ENCODE measurements at regions not wholly inside any gene's neighbourhood (a gene's known extent, or its start where the extent isn't known, plus 50 kb on each side); places are given as distances from the start of the nearest gene placed in this dataset.
"Not testable (repeated sequence)": the region's sequence is repeated elsewhere in the genome, so short reads cannot be mapped to it uniquely, and the experiment has no call there.

DNA sequence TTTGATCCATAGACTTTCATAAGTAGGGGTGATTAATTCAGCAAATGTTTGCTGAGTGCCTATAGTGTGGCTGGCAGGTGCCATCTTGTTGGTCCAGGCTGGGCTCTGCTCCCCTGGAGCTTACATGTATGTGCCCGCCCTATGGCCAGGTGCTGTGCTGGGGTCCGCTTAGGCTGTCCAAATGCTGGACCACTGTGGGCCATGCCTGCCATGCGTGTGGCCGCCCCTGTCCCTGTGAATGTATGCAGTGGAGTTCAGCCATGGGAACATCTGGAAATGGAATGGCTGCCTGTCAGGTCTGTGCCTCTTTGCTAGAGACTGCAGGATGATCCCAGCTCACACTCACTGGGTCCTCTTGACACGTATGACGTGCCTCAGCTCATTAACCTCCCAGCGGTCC lies 594.6 kb downstream of the TBC1D22A start:
- DNase-seq: peak in 1 of 10 donors; percentile 64
- intact Hi-C loops (cut with DNase I): no loop called here

DNA sequence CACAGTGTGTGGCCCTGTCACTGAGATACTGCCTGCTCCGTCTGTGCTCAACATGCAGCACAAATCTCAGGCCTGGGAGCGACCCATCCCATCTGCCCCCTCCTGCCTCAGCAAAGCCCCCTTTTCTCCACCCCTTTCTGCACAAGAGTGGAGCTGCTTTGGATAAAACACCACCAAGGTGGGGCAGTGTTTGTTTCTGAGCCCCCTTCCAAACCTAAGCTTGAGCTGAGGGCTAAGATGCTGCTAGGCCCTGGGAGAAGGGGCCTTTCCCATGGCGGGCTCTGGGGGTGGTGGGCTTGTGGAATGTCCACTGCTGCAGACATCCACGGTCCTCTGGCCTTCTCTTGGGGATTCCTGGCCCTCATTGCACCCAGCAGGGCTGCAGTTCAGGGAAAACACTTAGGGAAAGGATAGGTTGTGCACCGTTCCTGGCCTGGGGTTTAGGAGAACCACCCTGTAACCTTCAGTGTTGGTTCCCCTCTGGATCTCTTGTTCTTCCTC lies 594.1 kb downstream of the TBC1D22A start:
- intact Hi-C loops (cut with DNase I): no loop called here
- peak in 1 of 10 donors; percentile 20 for DNase-seq

DNA sequence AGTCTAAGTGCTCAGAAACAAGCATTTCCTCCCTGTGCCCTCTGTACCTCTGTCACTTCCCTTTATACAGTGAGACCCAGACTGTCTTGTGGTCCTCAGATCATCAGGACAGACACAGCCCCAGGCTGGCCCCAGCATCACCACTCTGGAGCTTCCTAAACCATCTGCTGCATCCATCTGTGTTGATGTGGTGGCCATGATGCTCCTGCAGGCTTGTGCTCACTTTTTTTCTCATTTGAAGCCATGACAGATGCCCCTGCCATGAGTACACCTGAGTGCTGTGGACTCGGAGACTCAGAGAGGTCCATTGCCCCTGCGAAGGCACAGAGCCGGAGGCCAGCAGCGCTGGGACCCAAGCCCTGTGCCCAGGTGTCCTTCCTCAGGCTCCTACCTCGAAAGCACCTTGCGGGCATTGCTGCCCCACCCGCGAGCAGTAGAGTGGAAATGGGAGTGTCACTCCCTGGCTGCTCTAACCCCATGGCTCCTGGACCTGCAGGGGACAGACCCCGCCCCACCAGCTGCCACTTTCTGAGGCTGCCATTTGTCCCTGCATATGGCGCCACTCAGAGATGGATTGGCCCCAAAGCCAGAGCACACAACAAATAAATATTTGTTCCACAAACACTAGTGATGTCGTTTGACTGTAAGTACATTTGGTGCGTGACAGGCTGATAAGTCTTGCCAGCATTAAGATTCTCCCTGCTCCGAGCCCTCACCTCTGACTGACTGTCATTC lies 593.5 kb downstream of the TBC1D22A start:
- peak in 1 of 10 donors; percentile 27 for DNase-seq
- intact Hi-C loops (cut with DNase I): no loop called here

DNA sequence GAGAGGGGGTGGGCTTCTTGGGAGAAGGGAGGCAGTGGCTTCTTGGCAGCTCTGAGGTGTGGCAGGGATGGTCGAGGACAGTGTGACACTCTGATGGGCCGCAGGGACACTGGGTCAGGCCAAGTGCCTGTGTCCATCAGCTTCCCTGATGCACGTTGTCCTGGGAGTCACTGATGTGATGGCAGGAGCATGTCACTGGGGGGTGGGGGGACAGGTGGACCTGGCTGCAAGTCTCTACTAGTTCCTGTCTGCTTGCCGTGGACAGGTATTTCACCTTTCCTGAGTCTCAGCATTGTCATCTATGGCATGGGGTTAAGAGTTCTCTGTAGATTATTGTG lies 592.9 kb downstream of the TBC1D22A start:
- DNase-seq: peak in 1 of 10 donors; percentile 16
- intact Hi-C loops (cut with DNase I): no loop called here

DNA sequence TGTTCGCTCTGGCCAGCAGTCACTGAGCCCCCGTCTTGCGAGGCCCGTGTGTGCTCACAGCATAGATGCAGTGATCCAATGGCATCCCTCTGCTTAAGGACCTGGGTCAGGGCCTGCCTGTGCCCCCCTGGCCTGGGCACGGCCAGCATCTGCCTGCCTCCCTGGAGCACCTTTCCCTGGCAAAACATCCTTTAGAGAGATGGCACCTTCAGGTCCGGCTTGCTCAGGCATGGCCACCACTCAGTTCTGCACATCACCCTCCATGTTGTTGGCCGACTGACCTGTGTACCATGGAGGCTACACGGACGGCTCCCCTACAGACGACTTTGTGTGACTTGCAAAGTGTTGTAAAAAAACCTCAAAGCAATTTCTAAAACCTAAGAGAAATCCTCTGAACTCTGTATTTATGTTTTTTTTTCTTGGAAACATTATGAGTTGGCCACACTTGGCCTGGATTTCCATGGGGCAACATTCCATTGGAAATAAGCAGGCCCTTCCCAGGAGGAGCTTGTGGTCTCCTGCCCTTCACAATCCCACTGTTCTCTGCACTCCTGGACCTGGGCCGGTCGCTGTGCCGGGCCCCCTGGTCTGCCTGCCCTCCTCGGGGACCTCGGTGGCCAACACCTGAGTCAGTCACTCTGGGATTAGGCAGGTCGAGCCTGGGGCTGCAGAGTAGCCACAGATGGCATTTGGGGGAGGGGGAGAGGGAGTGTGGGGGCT lies 592.4 kb downstream of the TBC1D22A start:
- intact Hi-C loops (cut with DNase I): no loop called here
- peak in 1 of 10 donors; percentile 47 for DNase-seq

DNA sequence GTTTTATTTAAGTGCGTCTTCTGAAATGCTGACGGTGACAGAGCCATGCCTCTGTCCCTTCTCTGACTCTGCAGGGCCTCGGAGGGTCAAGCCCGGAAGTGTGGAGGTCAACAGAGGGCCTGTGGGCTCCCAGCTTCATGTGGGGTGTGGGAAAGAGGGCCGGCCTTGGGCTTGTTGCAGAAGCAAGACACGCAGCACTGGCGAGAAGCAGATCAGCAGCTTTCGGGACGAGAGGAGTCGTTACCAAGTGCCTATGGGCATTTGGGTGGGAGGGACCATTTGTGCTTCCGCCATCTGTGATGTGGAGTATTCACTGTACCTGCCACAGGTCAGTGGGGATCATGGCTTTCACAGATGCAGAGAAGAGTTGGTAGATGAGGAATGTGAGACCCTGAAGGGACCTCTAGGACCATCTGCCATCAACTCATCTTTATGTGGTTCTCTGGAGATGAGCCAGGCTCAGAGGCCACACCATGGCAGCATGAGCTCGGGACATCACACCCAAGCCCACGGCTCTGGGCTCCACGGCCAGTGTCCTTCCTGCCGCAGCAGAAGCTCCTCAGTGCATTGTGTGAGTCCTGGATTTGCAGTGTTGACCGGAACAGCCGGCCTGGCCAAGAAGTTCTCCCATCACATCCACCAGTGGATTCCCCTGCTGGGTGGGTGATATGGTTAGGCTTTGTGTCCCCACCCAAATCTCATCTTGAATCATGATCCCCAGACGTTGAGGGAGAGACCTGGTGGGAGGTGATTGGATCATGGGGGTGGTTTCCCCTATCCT lies 590.7 kb downstream of the TBC1D22A start:
- DNase-seq: no peak
- intact Hi-C loops (cut with DNase I): no loop called here

DNA sequence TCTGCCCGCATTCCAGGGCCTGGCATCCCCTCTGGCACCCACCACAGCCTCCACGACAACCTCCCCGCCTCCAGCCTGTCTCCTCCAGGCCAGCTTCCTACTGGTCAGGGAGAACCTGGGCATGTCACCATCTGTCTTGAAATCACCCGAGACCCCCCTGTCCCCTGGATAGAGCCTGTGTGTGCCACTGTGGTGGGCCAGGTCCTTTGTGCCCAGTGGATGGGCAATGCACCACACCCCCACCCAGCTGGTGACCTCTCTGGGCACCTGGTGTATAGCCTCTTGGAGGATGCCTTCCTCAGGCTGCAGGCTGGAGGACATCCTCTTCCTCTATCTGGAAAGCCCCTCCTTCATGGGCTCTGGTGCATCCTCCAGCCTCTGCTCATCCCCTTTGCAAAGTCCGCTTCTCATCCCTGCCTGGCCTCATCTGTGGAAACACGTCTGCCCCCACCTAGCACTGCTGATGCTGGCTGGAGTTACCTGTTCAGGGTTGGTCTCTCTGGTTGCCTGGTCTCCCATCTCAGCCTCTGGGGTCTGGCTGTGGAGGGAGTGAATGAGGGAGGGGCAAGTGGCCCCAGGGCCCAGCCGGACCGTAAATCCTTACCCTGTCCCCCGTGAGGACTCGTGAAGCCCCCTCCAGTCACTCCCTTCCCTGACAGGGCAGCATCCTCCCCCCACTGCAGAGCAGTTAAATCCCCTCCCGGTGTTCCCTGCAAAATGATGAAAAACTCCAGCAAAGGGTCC lies 589.6 kb downstream of the TBC1D22A start:
- no peak for DNase-seq
- intact Hi-C loops (cut with DNase I): no loop called here

DNA sequence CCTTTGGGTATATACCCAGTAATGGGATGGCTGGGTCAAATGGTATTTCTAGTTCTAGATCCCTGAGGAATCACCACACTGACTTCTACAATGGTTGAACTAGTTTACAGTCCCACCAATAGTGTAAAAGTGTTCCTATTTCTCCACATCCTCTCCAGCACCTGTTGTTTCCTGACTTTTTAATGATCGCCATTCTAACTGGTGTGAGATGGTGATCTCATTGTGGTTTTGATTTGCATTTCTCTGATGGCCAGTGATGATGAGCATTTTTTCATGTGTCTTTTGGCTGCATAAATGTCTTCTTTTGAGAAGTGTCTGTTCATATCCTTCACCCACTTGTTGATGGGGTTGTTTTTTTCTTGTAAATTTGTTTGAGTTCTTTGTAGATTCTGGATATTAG lies 583.8 kb downstream of the TBC1D22A start:
- intact Hi-C loops (cut with DNase I); DNase-seq: not testable (repeated sequence)

DNA sequence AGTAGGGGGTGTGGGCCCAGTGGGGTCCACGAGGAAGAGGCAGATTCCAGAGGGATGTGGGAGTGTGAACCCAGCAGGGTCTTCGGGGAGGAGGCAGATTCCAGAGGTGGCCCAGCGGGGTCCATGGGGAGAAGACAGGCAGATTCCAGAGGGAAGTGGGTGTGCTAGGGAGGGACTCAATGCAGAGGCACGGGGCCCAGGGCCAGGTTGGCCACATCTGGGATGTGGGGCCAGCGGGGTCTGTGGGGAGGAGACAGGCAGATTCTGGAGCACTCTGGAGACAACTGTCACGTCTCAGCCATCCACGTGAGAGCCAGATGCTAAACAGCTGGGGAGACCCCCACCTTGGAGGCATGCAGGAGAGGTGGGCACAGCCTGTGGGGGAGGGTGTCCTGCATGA lies 582.6 kb downstream of the TBC1D22A start:
- intact Hi-C loops (cut with DNase I): no loop called here
- no peak for DNase-seq

DNA sequence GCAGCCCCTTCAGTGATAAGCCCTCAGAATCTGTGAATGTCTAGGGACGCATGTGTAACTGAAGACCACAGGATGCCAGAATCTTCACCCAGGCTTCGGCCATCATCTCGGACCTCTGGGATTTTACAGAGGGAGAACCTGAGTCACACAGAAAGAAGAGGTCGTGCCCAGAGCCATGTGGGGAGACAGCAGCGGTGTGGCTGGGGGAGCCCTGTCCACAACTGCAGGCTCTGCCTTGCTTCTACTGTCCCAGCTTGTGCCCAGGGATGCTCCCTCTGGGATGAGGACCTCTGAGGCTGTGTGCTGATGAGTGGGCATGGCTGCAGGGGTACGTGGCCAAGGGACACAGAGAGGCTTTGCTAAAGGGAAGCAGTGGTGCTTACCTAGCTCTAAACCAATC lies 582.0 kb downstream of the TBC1D22A start:
- no peak for DNase-seq

DNA sequence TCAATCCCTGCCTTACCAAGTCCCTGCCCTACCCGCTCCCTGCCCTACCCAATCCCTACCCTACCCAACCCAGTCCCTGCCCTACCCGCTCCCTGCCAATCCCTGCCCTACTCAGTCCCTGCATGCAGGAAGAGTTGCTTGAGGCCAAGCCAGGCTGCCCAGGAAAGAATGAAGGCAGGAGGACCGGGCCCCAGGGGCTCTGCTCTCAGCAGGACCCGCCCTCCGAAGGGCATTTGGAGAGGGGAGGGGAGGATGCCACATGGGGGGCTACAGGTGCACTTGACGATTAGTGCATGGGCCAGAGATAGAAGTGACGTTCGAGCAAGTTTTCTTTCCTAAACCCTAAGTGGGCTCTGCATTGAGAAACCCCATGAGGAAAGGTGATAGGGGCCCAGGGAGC lies 581.2 kb downstream of the TBC1D22A start:
- intact Hi-C loops (cut with DNase I): no loop called here
- DNase-seq: no peak

More for the DNA sequence above, 582.0 kb downstream of the TBC1D22A start:
- intact Hi-C loops (cut with DNase I): no loop called here

DNA sequence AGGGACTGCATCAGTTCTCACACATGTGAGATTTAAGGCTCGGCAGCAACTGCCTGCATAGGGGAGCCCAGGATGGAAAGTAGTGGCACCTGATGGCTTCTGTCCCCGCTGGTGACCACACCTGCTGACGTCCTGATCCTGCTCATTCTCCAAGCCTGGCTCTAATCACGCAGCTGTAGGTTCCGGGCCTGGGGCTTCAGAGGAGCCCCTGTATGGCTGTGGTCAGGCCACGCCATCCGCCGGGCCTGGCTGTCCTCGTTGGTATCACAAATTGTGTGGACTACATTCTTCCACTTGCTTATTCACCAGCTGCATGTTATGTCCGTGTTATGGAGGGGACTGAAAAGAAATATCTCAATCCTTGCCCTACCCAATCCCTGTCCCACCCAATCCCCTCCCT lies 580.0 kb downstream of the TBC1D22A start:
- DNase-seq: no peak
- intact Hi-C loops (cut with DNase I): no loop called here

DNA sequence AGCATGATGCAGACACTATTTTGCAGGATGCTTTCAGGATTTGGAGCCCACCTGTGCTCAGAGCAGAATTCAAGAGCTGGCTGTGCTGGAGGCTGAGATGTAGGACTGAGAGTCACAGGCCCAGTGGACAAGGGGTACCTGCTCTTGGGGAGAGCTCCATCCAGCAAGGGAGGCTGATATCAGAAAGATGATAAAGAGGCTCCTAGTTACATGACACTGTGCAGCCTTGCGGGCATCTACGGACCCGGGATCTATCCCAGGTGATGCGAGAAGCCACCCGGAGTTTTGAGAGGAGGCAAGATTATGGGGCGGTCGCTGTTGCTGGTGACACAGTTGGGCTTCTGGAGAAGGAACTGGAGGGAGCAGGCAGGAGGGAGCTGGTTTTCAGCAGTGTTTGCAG lies 579.0 kb downstream of the TBC1D22A start:
- intact Hi-C loops (cut with DNase I): no loop called here
- DNase-seq: no peak

DNA sequence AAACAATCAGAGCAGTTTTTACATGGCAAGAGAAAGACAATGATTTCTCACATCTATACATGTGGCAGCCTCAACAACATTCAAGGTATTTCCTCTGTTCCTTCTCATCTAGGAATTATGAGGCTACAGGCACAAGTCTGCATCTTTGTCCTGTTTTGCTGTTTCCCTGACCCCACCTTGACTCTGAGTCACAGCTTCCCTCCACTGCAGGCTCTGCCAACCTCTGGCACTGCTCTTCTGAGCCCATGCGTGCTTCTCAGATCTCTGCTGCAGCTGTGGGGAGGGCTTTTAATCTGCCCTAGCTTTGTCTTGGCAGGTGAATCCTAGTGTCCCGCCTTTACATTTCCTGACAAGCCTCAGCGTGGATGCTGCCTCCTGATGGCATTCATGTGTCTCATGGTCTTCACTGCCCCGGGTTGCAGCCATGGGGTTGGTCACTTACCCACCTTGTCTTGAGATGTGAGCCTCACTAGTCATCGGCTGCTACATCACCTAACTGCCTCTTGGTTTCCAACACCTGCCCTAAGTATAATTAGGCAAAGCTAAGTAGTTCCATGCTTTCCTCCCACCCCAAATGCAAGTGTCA lies 578.5 kb downstream of the TBC1D22A start:
- no peak for DNase-seq
- intact Hi-C loops (cut with DNase I): no loop called here

DNA sequence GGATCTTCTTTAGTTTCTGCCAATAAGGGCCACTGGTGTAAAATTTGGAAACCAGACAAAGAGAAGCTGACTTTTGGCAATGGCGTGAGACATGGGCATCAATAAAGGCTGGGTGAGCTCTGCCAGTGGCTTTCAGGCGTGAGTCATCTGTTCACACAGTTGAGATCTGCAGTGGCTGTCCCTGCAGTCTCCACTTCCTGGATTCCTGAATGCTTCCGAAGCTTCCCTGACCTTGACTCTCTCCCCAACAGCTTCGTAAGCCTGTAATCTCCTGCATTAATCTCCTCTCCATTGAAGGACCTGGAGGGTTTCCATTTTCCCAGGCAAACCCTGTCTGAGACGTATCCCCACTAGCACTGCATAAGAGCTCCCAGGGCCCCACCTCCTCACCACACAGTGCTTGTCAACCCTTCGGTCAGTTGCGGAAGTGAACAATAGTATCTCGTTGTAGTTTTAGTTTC lies 574.7 kb downstream of the TBC1D22A start:
- peak in 1 of 10 donors; percentile 23 for DNase-seq
- intact Hi-C loops (cut with DNase I): no loop called here

DNA sequence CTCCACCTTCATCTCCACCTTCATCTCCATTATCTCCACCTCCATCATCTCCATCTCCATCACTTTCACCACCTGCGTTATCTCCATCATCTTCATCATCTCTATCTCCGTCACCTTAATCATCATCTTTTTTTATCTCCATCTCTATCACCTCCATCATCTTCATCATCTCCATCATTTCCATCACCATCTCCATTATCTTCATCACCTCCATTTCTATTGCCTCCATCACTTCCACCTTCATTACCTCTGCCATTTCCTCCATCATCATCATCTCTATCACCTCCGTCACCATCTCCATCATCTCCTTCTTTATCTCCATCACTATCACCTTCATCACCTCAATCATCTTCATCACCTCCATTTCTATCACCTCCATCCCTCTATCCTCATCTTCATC lies 573.5 kb downstream of the TBC1D22A start:
- DNase-seq: no peak
- intact Hi-C loops (cut with DNase I): no loop called here

DNA sequence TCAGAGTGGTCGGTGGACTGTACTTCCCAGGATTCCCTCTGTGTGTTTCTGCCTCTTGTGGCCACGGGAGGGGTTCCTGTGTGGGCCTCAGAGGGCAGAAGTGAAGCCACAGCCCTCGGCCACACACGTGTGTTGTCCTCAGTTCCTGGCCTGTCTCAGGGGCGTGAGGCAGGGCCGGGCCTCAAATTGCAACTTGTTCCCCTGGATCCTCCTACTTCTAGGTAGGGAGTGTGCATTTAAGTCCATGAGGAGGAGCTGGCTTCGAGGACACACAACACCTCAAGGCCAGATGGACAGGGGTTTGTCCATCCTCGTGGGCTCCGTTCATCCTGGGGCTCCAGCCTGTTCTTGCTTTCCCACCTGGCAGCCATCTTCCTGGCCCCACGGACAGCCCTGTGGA lies 573.0 kb downstream of the TBC1D22A start:
- no peak for DNase-seq
- intact Hi-C loops (cut with DNase I): no loop called here

DNA sequence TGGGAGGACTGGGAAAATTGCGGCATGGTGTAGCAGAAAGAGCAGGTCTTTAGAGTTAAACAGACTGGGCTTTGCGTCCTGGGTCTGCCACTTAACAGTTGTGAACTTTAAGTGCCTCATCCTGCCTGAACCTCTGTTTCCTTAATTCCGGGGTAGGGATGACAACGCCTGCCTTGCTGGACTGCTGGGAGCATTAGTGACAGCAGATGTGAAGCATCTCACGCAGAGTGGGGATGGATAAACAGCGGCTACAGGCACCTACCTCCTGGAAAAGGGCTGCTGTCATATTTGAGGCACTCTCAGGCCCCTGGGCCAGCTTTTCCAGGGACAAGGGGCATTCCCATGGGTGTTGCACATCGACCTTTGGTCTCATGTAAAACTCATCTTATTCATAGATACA lies 572.2 kb downstream of the TBC1D22A start:
- intact Hi-C loops (cut with DNase I): no loop called here
- DNase-seq: no peak

DNA sequence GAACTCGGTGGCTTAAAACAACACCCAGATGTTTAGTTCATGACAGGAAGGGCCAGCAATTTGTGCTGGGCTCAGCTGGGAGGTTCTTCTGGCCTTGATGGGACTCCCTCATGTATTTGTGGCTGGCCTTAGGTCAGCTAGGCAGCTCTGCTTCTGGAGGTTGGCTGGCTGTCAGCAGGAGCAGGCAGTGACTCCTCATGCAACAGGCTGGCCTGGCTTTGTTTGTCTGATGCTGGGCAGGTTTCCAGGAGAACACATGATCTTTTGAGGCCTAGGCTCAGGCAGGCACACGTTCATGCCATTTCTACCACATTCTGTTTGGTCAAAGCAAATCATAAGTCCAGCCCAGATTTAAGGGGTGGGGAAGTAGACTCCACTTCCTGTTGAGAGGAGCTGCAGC lies 571.2 kb downstream of the TBC1D22A start:
- no peak for DNase-seq
- intact Hi-C loops (cut with DNase I): no loop called here

All from posterior cingulate gyrus (tissue), 11 donors.